Inflammatory macrophage treated with lipopolysaccharide for 1 hour (primary cell): ENCODE measurements at regions not wholly inside any gene's neighbourhood (a gene's known extent, or its start where the extent isn't known, plus 50 kb on each side); places are given as distances from the start of the nearest gene placed in this dataset.
"Not testable (repeated sequence)": the region's sequence is repeated elsewhere in the genome, so short reads cannot be mapped to it uniquely, and the experiment has no call there.

Source experiments
- DNase-seq, 2 donors: peaks; one replicate each; pipeline ENCODE4 v3.0.0-alpha.2; 2020 to 2022

DNA sequence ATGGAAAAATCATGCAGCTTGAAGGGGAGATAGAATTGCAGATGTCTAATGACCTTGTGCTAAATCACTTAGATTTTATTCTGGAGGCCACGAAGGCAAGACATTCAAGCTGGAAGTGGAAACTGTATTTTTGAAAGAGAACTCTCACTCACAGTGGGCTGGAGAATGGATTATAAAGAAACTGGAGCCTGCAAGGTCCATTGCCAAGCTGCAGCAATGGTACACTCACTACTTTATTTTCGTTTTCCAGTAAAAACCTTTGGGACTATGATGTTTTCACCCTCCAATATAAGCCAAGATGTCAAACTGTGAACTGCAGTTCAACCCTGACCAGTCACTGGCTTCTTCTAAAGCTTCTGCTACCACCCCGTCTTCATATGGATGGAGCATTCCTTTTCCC lies 62.0 kb downstream of the SKIDA1 start:
- no peak for DNase-seq

GRCh38 chr10:21458126-21458871 lies 67.2 kb downstream of the SKIDA1 start:
- DNase-seq, result no peak

DNA sequence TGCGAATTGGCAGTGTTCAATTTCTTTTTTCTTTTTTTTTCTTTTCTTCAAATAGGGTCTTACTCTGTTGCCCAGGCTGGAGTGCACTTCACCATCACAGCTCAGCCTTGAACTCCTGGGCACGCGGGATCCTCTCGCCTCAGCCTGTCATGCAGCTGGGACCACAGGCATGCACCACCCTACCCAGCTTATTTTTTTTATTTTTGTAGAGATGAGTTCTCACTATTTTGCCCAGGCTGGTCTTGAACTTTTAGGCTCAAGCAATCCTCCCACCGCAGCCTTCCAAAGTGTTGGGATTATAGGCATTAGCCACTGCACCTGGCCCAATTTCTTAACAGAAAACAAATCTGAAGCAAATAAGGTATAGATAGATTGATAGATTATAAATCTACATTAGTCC lies 69.3 kb downstream of the SKIDA1 start:
- DNase-seq, result no peak

DNA sequence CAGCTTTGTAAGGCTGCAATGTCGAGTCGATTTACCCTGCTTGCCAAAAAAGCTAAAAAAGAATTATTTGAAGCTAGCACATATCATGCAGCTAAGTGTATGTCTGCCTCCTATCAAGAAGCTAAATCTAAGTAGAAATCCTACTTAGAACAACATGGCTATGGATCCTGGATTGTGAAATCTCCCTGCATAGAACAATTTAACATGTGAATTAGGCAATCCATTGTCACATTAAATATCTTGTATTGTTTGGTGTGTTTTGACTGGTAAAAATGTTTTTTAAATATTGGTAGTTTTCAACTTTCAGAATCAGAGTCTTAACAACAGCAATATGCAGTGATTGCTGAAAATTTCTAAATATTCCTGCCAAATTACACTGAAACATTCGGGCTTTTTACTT lies 73.3 kb downstream of the SKIDA1 start:
- no peak for DNase-seq

- no peak for DNase-seq
Observed at GRCh38 chr10:21449288-21449966, 76.1 kb downstream of the SKIDA1 start.

DNA sequence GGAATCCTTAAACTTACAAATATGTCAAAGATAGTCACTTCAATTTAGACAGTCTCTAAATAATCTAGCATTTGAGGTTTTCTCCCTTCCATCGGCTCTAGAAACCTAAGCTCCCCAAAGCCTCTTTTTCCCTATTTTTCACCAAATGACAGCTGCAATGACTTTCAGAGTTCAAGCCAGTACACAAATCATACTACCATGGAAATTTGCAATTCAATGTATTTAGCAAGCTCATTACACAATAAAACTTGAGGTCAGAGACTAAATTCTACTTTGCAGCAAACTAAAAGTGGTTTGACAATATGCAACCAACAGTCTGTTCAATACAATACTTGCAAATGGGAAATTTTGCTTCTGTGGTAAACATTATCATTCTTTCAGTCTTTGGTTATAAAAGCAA lies 80.3 kb downstream of the SKIDA1 start:
- DNase-seq, result peak in 1 of 2 donors; percentile 1

DNA sequence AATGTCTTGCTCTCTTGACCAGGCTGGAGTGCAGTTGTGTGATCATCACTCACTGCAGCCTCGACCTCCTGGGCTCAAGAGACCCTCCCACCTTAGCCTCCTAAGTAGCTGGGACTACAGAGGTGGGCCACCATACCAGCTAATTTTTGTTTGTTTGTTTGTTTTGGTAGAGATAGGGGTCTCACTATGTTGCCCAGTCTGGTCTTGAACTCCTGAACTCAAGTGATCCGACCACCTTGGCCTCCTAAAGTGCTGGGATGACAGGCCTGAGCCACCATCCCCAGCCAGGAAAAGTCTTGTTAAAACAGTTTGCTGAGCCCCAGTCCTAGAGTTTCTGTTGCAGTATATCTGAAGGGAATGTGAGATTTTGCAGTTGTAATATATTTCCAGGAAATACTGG lies 83.9 kb downstream of the SKIDA1 start:
- no peak for DNase-seq

DNA sequence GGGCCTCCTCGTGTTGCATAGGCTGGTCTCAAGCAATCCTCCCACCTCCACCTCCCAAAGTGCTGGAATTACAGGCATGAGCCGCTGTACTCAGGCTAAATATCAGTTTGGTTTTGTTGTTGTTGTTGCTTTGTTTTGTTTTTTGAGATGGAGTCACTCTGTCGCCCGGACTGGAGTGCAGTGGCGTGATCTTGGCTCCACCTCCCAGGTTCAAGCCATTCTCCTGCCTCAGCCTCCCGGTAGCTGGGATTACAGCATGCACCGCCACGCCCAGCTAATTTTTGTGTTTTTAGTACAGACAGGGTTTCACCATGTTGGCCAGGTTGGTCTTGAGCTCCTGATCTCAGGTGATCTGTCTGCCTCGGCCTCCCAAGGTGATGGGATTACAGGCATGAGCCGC lies 86.6 kb downstream of the SKIDA1 start:
- DNase-seq, result not testable (repeated sequence)

DNA sequence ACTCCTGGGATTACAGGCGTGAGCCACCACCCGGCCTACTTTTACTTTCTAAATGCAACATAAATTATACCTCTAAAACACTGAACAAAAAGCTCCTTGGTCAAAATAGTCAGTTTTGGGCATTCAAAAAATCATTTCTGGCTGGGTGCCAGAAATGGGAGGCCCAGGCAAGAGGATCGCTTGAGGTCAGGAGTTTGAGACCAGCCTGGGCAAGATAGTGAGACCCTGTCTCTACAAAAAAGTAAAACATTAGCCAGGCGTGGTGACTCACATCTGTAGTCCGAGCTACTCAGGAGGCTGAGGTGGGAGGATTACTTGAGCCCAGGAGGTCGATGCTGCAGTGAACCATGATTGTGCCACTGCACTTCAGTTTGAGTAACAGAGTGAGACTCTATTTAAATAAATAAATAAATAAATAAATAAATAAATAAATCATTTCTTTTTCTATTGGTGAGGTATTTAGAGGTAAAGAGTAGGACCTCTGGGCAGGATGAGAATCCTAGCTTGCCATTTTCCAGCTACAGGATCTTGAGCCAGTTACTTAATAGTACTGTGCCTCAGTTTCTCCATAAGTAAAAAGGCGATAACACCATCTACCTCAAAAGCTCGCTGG lies 87.6 kb downstream of the SKIDA1 start:
- DNase-seq, result no peak

- DNase-seq, result no peak
Observed at GRCh38 chr10:21432266-21432665, 93.2 kb downstream of the SKIDA1 start.

DNA sequence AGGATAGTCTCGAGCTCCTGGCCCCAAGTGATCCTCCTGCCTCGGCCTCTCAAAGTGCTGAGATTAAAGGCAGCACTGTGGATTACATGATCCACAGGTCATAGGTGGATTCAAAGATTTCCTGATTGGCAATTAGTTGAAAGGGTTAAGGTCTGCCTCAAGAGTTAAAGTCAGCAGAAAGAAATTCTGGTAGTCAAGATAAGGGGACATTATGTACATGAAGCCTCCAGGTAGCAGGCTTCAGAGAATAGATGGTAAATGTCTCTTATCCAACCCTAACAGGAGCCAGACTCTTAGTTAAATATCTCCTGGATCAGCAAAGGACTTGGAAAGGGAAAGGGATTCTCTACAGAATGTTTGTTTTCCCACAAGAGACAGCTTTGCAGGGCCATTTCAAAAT lies 93.7 kb downstream of the SKIDA1 start:
- no peak for DNase-seq

DNA sequence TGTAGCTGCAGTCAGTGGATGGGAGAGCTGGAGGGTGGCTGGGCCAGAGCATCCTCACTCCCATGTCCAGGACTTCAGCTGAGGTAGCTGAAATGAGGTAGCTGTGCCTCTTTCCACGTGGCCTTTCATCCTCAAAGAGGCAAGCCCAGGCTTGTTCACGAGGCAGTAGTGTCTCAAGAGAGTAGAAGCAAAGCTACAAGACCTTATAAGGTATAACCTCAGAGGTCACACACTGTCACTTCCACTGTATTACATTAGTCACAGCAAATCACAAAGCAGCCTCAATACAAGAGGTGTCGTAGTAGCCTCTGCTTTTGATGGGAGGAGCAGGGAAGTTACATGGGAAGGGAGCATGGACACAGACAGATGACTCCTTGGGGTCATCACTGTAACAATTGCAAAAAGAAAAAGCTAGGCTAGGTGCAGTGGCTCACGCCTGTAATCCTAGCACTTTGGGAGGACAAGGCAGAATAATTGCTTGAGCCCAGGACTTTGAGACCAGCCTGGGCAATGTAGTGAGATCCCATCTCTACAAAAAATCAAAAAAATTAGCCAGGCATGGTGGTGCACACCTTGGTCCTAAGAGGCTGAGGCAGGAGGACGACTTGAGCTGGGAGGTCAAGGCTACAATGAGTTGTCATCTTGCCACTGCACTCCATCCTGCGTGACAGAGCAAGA lies 97.5 kb downstream of the SKIDA1 start:
- DNase-seq, result no peak

DNA sequence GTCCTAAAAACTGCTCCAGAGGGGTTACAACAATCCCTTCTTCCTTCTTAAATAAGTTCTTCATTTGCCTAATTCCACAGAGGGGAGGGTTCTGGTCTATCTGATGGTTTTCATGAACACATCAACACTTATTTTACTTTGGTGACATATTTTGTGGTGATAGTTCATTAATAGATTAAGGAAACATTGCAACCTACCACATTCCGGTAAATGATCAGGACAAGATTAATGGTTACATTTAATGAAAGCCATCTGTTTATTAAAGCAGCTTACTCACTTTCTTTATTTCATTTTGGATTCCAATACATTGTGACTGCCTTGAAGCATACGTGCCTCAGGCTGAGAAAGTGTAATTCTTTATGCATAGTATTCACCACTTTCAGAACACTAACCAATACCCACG lies 101.0 kb downstream of the SKIDA1 start:
- DNase-seq, result no peak

- no peak for DNase-seq
Observed at GRCh38 chr10:21423850-21424249, 101.6 kb downstream of the SKIDA1 start.

- no peak for DNase-seq
Observed at GRCh38 chr10:21423338-21423737, 102.1 kb downstream of the SKIDA1 start.

GRCh38 chr10:21421794-21422193 lies 103.7 kb downstream of the SKIDA1 start:
- no peak for DNase-seq

GRCh38 chr10:21421016-21421415 lies 104.5 kb downstream of the SKIDA1 start:
- DNase-seq, result no peak

DNA sequence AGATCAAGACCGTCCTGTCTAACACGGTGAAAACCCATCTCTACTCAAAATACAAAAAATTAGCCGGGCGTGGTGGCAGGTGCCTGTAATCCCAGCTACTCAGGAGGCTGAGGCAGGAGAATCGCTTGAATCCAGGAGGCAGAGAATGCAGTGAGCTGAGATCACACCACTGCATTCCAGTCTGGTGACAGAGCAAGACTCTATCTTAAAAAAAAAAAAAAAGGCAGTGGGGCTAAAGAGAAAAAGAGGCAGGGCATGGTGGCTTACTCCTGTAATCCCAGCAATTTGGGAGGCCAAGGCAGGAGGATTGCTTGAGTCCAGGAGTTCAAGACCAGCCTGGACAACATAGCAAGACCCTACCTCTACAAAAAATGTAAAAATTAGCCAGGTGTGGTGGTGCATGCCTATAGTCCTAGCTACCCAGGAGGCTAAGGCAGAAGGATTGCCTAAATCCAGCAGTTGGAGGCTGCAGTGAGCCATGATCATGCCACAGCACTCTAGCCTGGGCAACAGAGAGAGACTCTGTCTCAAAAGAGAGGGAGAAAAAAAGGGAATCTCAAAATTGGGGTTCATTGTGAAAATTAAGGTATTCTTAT lies 106.4 kb downstream of the SKIDA1 start:
- DNase-seq, result not testable (repeated sequence)

DNA sequence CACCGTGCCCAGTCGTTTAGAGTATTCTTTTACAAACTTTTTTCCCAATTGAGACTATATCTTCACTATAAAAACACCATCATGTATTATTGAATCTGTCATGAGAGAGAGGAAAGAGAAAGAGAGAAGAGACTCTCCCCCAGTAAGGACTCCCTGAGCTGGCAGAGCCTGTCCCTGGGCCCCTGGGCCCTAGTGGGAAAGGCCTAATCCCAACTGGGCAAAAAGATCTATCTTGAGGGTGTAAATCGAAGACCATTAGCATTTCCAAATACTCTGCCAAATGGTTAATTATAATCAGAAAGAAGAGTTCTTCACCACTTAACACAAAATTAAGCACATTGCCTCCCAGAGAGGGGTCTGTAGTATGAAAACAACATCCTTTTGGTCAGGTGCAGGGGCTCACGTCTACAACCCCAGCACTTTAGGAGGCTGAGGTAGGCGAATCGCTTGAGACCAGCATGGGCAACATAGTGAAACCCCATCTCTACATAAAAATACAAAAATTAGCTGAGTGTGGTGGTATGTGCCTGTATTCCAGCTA lies 108.2 kb downstream of the SKIDA1 start:
- DNase-seq, result no peak

DNA sequence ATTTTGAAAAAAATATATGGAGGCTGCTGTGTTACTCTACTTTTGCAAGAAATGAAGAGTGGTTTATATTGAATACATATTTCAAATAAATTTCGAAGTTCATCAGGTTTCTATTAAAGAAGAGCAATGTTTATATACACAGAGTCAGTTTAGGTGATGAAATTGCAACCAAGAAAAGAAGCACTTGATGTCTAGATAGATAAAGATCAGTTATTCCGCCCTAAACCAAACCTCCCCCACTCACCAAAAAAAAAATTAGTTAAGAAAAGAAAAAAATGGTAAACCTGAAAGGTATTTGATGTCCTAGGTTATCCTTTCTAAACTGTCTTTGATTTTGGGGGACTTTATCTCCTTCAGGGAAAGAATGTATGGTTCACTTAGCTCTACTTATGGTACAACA lies 111.8 kb downstream of the SKIDA1 start:
- no peak for DNase-seq

DNA sequence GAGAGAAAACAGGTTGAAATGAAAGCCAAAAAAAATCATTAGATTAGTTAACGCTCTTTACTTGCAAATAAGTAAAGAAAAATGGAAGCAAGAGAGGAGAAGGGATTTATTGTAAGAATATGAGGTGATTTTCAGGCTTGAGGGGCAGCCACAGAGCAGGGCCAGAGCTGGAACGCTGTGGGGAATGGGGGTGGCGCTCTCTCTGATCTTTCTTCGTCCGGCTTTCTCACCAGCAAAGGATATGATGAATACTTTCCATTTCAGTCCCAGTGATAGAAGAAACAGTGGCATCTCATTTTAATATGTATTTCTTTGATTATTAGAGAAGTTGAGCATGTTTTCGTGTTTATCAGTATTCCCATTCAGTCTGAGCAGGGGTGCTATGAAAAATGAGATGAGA lies 112.2 kb downstream of the SKIDA1 start:
- no peak for DNase-seq

DNA sequence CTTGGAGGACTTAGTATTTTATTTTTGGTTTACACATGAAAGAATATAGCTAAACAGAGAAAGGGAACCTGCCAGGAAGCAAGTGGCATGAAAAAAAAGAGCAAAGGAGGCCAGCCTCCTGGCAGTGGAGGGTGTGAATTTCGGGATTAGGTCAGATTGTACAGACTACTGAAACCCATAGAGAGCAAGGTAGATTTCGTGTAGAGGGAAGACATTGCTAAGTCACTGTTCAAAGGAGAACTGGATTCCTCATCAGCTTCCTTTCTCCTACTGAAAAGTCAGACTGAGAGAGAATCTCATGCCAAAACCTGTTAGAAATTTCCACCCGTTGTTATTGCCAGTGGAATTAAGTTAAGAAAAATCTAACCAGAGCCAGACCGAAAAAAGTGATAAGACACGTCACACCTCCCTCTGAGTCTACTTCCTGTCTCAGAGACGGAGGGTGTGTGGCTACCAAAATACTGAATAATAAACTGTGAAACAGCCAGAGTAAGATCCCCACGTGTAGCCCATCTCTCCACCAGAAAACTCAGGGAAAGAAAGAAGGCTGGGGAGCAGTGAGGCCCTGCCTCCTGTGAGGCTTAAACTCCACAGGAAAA lies 118.8 kb downstream of the SKIDA1 start:
- no peak for DNase-seq

- no peak for DNase-seq
Observed at GRCh38 chr10:21405981-21406380, 119.5 kb downstream of the SKIDA1 start.
